ENCODE measurements at regions not wholly inside any gene's neighbourhood (a gene's known extent, or its start where the extent isn't known, plus 50 kb on each side); places are given as distances from the start of the nearest gene placed in this dataset.

DNA sequence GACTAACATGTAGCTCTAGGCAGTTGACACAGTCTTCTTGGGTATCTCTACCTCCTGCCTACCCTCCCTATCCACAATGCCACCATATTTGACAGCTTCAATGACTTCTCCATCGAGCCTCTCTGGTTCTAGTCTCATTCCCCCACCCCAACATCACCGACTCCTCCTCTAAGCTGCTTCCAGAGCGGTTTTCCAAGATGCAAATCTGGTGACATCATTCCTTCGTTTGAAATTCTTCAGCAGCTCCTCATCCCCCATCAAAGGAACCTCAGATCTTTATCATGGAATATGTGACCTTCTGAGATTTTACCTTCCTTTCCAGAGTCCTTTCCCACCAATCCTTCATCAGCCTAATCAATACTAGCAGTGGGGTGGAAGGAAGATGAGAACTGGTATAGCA is 352.4 kb upstream of the RUNX1 start:
- DNase-seq (ENCODE audit: low spot score), result no peak
- TF ChIP-seq, protein P1, sequence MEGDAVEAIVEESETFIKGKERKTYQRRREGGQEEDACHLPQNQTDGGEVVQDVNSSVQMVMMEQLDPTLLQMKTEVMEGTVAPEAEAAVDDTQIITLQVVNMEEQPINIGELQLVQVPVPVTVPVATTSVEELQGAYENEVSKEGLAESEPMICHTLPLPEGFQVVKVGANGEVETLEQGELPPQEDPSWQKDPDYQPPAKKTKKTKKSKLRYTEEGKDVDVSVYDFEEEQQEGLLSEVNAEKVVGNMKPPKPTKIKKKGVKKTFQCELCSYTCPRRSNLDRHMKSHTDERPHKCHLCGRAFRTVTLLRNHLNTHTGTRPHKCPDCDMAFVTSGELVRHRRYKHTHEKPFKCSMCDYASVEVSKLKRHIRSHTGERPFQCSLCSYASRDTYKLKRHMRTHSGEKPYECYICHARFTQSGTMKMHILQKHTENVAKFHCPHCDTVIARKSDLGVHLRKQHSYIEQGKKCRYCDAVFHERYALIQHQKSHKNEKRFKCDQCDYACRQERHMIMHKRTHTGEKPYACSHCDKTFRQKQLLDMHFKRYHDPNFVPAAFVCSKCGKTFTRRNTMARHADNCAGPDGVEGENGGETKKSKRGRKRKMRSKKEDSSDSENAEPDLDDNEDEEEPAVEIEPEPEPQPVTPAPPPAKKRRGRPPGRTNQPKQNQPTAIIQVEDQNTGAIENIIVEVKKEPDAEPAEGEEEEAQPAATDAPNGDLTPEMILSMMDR (IDR thresholded peaks at IDR 0.05), result no peak
- Mint-ChIP-seq H3K36me3 (ENCODE audit: low read depth) (no peaks in the 10 kb centered on the region), H3K4me3 (ENCODE audit: unreplicated experiment) (no peak overlapping the region), H3K27ac (ENCODE audit: unreplicated experiment) (no peak overlapping the region), H3K27me3 (ENCODE audit: low read depth) (no peaks in the 10 kb centered on the region), H3K9me3 (ENCODE audit: low read depth) (no peaks in the 10 kb centered on the region), H3K4me1 (ENCODE audit: low read depth) (peaks cover 34% of the 10 kb centered on the region)

DNA sequence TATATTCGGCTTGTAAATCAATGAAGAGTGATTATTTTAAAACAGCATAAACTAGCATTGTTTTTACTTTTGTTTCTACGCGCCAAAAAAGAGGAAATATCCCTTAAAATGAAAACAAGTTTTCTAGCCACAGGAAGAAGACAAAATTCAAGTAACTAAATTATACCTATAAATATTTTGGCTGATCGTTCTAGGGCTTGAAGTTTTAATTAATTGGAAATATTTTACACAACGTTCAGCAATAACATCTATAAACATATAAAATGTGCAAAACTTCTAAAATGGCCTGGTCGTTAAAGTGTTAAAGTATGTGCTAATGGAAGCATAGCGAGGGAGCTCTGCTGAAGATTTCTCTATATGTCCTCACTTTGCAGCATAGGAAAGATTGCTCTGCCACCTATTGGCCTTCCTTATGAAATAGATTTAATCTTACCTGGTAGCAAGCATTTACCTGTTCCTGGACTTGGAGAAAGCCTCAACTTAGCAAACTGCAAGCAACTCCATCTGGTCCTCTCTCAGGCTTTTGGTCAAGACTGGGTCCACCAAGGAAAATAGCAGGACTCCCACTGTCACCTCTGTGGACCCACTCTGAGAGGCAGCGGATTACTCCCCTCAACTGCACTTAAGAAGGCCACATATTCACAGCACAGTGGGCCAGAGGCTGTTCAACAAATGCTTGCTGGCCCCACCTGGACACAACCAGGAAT is 351.3 kb upstream of the RUNX1 start:
- no peak for DNase-seq (ENCODE audit: low spot score)
- H3K4me3 Mint-ChIP-seq (ENCODE audit: unreplicated experiment), result no peak overlapping the region
- H3K27ac Mint-ChIP-seq (ENCODE audit: unreplicated experiment), result peak overlapping the region; percentile 60
- TF ChIP-seq, protein P1 (IDR thresholded peaks at IDR 0.05), result peak; percentile 90
- H3K36me3 Mint-ChIP-seq (ENCODE audit: low read depth), result peaks cover 2% of the 10 kb centered on the region
- peaks cover 3% of the 10 kb centered on the region for H3K9me3 Mint-ChIP-seq (ENCODE audit: low read depth)
- H3K27me3 Mint-ChIP-seq (ENCODE audit: low read depth), result no peaks in the 10 kb centered on the region
- H3K4me1 Mint-ChIP-seq (ENCODE audit: low read depth), result peaks cover 42% of the 10 kb centered on the region

DNA sequence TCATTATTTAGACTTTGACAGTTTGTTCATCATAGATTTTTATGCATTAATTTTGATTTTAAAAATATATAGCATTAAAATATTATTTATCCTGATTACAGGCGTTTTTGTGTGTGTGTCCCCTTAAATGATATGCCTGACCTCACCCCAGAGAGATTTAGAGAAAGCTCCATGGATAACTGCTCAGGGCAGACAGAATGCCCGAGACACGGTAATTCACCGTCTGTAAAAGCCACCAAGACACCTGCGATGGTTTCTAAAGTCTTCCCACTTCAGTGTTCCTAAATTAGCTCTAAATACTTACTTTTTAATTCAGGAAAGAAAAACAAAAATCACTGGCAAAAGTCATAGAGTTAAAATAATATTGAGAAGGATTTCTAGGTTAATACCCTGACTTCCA is 350.6 kb upstream of the RUNX1 start:
- peaks cover 3% of the 10 kb centered on the region for H3K9me3 Mint-ChIP-seq (ENCODE audit: low read depth)
- H3K27ac Mint-ChIP-seq (ENCODE audit: unreplicated experiment), result peak overlapping the region; percentile 60
- DNase-seq (ENCODE audit: low spot score), result no peak
- no peak overlapping the region for H3K4me3 Mint-ChIP-seq (ENCODE audit: unreplicated experiment)
- peaks cover 2% of the 10 kb centered on the region for H3K36me3 Mint-ChIP-seq (ENCODE audit: low read depth)
- peaks cover 42% of the 10 kb centered on the region for H3K4me1 Mint-ChIP-seq (ENCODE audit: low read depth)
- no peaks in the 10 kb centered on the region for H3K27me3 Mint-ChIP-seq (ENCODE audit: low read depth)
- TF ChIP-seq, protein P1 (IDR thresholded peaks at IDR 0.05), result no peak

DNA sequence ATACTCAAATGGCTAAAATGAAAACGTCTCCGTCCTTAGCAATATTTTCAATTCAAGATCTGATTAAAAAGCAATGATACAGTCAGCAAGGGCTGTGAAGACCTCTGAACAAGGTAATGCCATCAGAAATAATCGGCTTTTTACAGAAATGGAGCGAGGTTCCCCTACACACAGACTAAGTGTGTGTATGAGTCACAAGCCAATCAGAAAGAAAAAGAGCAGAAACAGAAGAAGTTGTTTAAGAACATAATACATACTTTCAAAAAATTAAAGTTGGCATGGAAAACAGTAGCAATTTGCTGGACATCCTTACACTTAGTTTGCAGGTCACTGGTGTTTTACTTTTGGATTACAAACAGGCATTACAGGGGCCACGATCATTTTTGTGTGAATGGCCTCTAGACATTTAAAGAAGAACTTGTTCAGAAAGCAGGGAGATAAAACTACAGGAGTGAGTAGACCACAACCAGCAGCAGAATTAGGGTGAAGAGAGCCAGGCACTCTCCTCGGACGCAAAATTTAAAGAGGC is 350.0 kb upstream of the RUNX1 start:
- peaks cover 2% of the 10 kb centered on the region for H3K36me3 Mint-ChIP-seq (ENCODE audit: low read depth)
- TF ChIP-seq, protein P1 (IDR thresholded peaks at IDR 0.05), result no peak
- no peak overlapping the region for H3K4me3 Mint-ChIP-seq (ENCODE audit: unreplicated experiment)
- H3K27me3 Mint-ChIP-seq (ENCODE audit: low read depth), result no peaks in the 10 kb centered on the region
- no peak for DNase-seq (ENCODE audit: low spot score)
- H3K4me1 Mint-ChIP-seq (ENCODE audit: low read depth), result peaks cover 42% of the 10 kb centered on the region
- H3K27ac Mint-ChIP-seq (ENCODE audit: unreplicated experiment), result peak overlapping the region; percentile 62
- H3K9me3 Mint-ChIP-seq (ENCODE audit: low read depth), result peaks cover 3% of the 10 kb centered on the region

DNA sequence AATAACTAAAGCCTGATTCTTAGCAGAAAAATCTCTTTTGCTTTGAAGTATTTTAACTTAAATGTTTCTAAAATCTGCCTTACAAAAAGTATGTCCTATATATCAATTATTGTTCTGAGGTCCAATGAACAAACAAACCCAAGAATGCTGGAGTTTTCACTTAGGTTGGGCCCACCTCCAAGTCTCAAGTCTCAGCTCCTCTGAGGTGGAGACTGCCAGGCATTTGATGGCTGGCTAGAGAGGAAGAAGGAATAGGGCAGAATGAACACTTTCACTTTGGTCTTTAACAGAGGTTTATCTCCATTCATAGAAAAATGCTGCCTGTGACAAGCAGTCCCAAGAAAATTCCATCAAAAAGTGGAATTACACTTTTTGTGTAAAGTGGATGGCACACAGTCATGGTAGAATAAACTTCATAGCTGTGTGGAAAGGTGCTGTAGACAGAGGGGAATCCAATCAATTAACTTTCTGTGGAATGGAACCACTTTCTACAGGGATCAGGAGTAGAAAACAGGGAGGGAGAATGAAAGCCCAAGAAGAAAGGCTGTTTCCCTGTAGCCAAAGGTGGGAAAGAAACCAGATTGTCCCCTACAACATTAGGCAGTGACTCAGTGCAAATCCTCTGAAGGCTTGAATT is 349.4 kb upstream of the RUNX1 start:
- H3K4me3 Mint-ChIP-seq (ENCODE audit: unreplicated experiment), result no peak overlapping the region
- peaks cover 3% of the 10 kb centered on the region for H3K9me3 Mint-ChIP-seq (ENCODE audit: low read depth)
- H3K4me1 Mint-ChIP-seq (ENCODE audit: low read depth), result peaks cover 42% of the 10 kb centered on the region
- TF ChIP-seq, protein P1 (IDR thresholded peaks at IDR 0.05), result no peak
- H3K27ac Mint-ChIP-seq (ENCODE audit: unreplicated experiment), result peak overlapping the region; percentile 62
- no peak for DNase-seq (ENCODE audit: low spot score)
- H3K27me3 Mint-ChIP-seq (ENCODE audit: low read depth), result no peaks in the 10 kb centered on the region
- H3K36me3 Mint-ChIP-seq (ENCODE audit: low read depth), result peaks cover 2% of the 10 kb centered on the region
